HG03097 (cell line): ENCODE measurements at regions not wholly inside any gene's neighbourhood (a gene's known extent, or its start where the extent isn't known, plus 50 kb on each side); places are given as distances from the start of the nearest gene placed in this dataset.
"Not testable (repeated sequence)": the region's sequence is repeated elsewhere in the genome, so short reads cannot be mapped to it uniquely, and the experiment has no call there.

Source experiments
- ATAC-seq: cut with Tn5 transposase; IDR thresholded peaks from one replicate; pipeline ENCODE4 v1.9.1; 2021; ENCODE audit not compliant: unreplicated experiment, low FRiP score

- no peak for ATAC-seq
These were observed 110.7 kb upstream of the GZMB start for GRCh38 chr14:24744641-24745040.

- no peak for ATAC-seq
These were observed 107.9 kb upstream of the GZMB start for GRCh38 chr14:24741871-24742270.

- ATAC-seq: no peak
These were observed 102.1 kb upstream of the GZMB start for GRCh38 chr14:24735984-24736630.

GRCh38 chr14:24734917-24735500, 101.0 kb upstream of the GZMB start:
- no peak for ATAC-seq

GRCh38 chr14:24726480-24726879, 92.5 kb upstream of the GZMB start:
- no peak for ATAC-seq

- no peak for ATAC-seq
These were observed 91.3 kb upstream of the GZMB start for GRCh38 chr14:24725311-24725710.

GRCh38 chr14:24721775-24722174, 87.8 kb upstream of the GZMB start:
- no peak for ATAC-seq

- no peak for ATAC-seq
These were observed 81.2 kb upstream of the GZMB start for GRCh38 chr14:24715239-24715638.

GRCh38 chr14:24713404-24713803, 79.4 kb upstream of the GZMB start:
- no peak for ATAC-seq

- ATAC-seq: no peak
These were observed 78.9 kb upstream of the GZMB start for GRCh38 chr14:24712909-24713308.

GRCh38 chr14:24712374-24712773, 78.4 kb upstream of the GZMB start:
- no peak for ATAC-seq

GRCh38 chr14:24710403-24711112, 76.6 kb upstream of the GZMB start:
- ATAC-seq: no peak

- ATAC-seq: no peak
These were observed 74.7 kb upstream of the GZMB start for GRCh38 chr14:24708684-24709083.

GRCh38 chr14:24706351-24706750, 72.4 kb upstream of the GZMB start:
- no peak for ATAC-seq

GRCh38 chr14:24705840-24706239, 71.8 kb upstream of the GZMB start:
- peak; percentile 67 for ATAC-seq

- no peak for ATAC-seq
These were observed 67.1 kb upstream of the GZMB start for GRCh38 chr14:24701062-24701461.

GRCh38 chr14:24700511-24700910, 66.5 kb upstream of the GZMB start:
- ATAC-seq: no peak

- peak; percentile 63 for ATAC-seq
These were observed 65.1 kb upstream of the GZMB start for GRCh38 chr14:24699052-24699451.

- not testable (repeated sequence) for ATAC-seq
These were observed 62.4 kb upstream of the GZMB start for GRCh38 chr14:24696280-24696920.

GRCh38 chr14:24695265-24696241, 61.6 kb upstream of the GZMB start:
- peak; percentile 41 for ATAC-seq
